PFSK-1 (cell line): ENCODE measurements at regions not wholly inside any gene's neighbourhood (a gene's known extent, or its start where the extent isn't known, plus 50 kb on each side); places are given as distances from the start of the nearest gene placed in this dataset.

Source experiments
- FOXP2 ChIP-seq: optimal IDR thresholded peaks from 2 replicates; pipeline ENCODE3; 2011; ENCODE audit warnings: borderline replicate concordance, control low read depth, inconsistent platforms; ENCODE audit not compliant: insufficient read depth; ENCODE audit errors: extremely low read length, extremely low read depth
- POLR2AphosphoS5 ChIP-seq: IDR thresholded peaks from 2 replicates; pipeline ENCODE4 v1.6.1; 2012; ENCODE audit warnings: low read depth, mild to moderate bottlenecking, control low read depth, low read length, moderate library complexity
- REST ChIP-seq, 2 experiments: IDR thresholded peaks; 2 replicates each; pipeline versions ENCODE4 v1.6.1 to v1.8.0; 2011 to 2012; ENCODE audit warnings: low read depth in 2 of 2, low read length in 2 of 2, control low read depth in 1 of 2, inconsistent platforms in 1 of 2, mild to moderate bottlenecking in 1 of 2, moderate library complexity in 1 of 2; ENCODE audit not compliant: insufficient read depth in 1 of 2
- SIN3A ChIP-seq: IDR thresholded peaks from 2 replicates; pipeline ENCODE4 v1.6.1; 2012; ENCODE audit warnings: mild to moderate bottlenecking, low read length, moderate library complexity, borderline replicate concordance; ENCODE audit not compliant: insufficient read depth
- TAF1 ChIP-seq: IDR thresholded peaks from 2 replicates; pipeline ENCODE4 v1.6.1; 2012; ENCODE audit warnings: low read length, control low read depth, borderline replicate concordance; ENCODE audit not compliant: insufficient read depth

- no peak for TF ChIP-seq FOXP2
- no peak for TF ChIP-seq SIN3A
- no peak for TF ChIP-seq TAF1
- no peak for TF ChIP-seq REST (IDR thresholded peaks at IDR 0.05; ENCODE audit: insufficient read depth in 1 of 2, low read depth in 2 of 2, low read length in 2 of 2)
- TF ChIP-seq POLR2AphosphoS5, result no peak
These were observed 173.0 kb downstream of the IBTK start for GRCh38 chr6:82074556-82074955.

GRCh38 chr6:82073484-82073883 is 174.1 kb downstream of the IBTK start:
- TF ChIP-seq SIN3A, result no peak
- no peak for TF ChIP-seq REST (IDR thresholded peaks at IDR 0.05; ENCODE audit: insufficient read depth in 1 of 2, low read depth in 2 of 2, low read length in 2 of 2)
- no peak for TF ChIP-seq TAF1
- TF ChIP-seq POLR2AphosphoS5, result no peak
- TF ChIP-seq FOXP2, result no peak

- TF ChIP-seq TAF1 (no peak), FOXP2 (no peak), SIN3A (no peak), POLR2AphosphoS5 (no peak), REST (IDR thresholded peaks at IDR 0.05; ENCODE audit: insufficient read depth in 1 of 2, low read depth in 2 of 2, low read length in 2 of 2) (no peak)
These were observed 174.8 kb downstream of the IBTK start for GRCh38 chr6:82072751-82073150.

- TF ChIP-seq SIN3A (no peak), FOXP2 (no peak)
These were observed 175.4 kb downstream of the IBTK start for GRCh38 chr6:82072121-82072521.

DNA sequence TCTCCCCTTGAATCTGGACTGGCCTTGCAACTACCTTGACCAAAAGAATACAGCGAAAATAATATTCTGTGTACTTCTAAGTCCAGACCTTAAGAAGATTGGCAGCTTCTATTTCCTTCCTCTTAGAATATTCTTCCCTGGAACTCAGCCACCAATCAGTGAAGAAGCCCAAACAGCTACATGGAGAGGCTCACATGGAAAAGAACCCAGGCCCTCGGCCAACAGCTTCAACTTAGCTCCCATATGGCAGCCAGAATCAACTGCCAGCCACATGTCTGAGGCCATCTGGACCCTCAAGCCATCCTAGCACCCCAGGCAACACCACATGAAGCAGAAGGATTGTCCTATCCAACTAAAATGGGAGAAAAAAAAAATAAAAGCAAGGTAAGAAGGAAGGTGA is 178.8 kb downstream of the IBTK start:
- TF ChIP-seq TAF1 (no peak), FOXP2 (no peak), POLR2AphosphoS5 (no peak), REST (IDR thresholded peaks at IDR 0.05; ENCODE audit: insufficient read depth in 1 of 2, low read depth in 2 of 2, low read length in 2 of 2) (no peak), SIN3A (no peak)
